Parathyroid adenoma (tissue), 2 donors: ENCODE measurements at regions not wholly inside any gene's neighbourhood (a gene's known extent, or its start where the extent isn't known, plus 50 kb on each side); places are given as distances from the start of the nearest gene placed in this dataset.
A peak's percentile ranks its signal among the peaks of the same experiment; 100 is the strongest.
"Not testable (repeated sequence)": the region's sequence is repeated elsewhere in the genome, so short reads cannot be mapped to it uniquely, and the experiment has no call there.

Source experiments
- H2AFZ ChIP-seq: fragments of 300-600 bp; sonication (generic); one replicate; pipeline ENCODE4 v1.7.0; 2017; ENCODE audit warnings: antibody characterized with exemption, mild to moderate bottlenecking
- H3K27ac ChIP-seq: fragments of 300-600 bp; sonication (generic); one replicate; pipeline ENCODE4 v1.7.0; 2017
- H3K27me3 ChIP-seq: fragments of 300-600 bp; sonication (generic); one replicate; pipeline ENCODE4 v1.7.0; 2017; ENCODE audit warnings: low read length; ENCODE audit not compliant: control insufficient read depth, insufficient read depth
- H3K36me3 ChIP-seq: fragments of 300-600 bp; sonication (generic); one replicate; pipeline ENCODE4 v1.7.0; 2017; ENCODE audit warnings: low read length; ENCODE audit not compliant: control insufficient read depth, insufficient read depth
- H3K4me1 ChIP-seq: fragments of 300-600 bp; sonication (generic); one replicate; pipeline ENCODE4 v1.7.0; 2017; ENCODE audit warnings: control low read depth
- H3K4me2 ChIP-seq: fragments of 300-600 bp; sonication (generic); one replicate; pipeline ENCODE4 v1.7.0; 2017; ENCODE audit warnings: low read length
- H3K4me3 ChIP-seq: fragments of 300-600 bp; sonication (generic); one replicate; pipeline ENCODE4 v1.7.0; 2017; ENCODE audit warnings: low read depth, low read length
- H3K79me2 ChIP-seq: fragments of 300-600 bp; sonication (generic); one replicate; pipeline ENCODE4 v1.7.0; 2017; ENCODE audit warnings: control low read depth
- H3K9ac ChIP-seq: fragments of 300-600 bp; sonication (generic); one replicate; pipeline ENCODE4 v1.7.0; 2017; ENCODE audit warnings: mild to moderate bottlenecking
- H3K9me3 ChIP-seq: fragments of 300-600 bp; sonication (generic); one replicate; pipeline ENCODE4 v1.7.0; 2017; ENCODE audit warnings: low read length; ENCODE audit not compliant: control insufficient read depth
- CTCF ChIP-seq: fragments of 300-600 bp; sonication (generic); IDR thresholded peaks from one replicate; pipeline ENCODE4 v1.7.0; 2017; ENCODE audit warnings: antibody characterized with exemption, mild to moderate bottlenecking
- donor health status: primary hyperparathyroidism.

GRCh38 chr10:23512355-23513058, 73.6 kb downstream of the OTUD1 start:
- Histone ChIP-seq H3K4me2 (no peak overlapping the region), H2AFZ (no peak overlapping the region), H3K27ac (no peak overlapping the region), H3K9ac (no peak overlapping the region), H3K79me2 (no peaks in the 10 kb centered on the region), H3K9me3 (no peaks in the 10 kb centered on the region), H3K27me3 (no peaks in the 10 kb centered on the region), H3K4me1 (no peaks in the 10 kb centered on the region), H3K4me3 (no peak overlapping the region), H3K36me3 (no peaks in the 10 kb centered on the region)
- no peak for TF ChIP-seq CTCF

- H3K9me3 ChIP-seq, H3K4me2 ChIP-seq, H3K36me3 ChIP-seq, H3K4me3 ChIP-seq, H3K9ac ChIP-seq, H3K27ac ChIP-seq, H3K79me2 ChIP-seq, H3K27me3 ChIP-seq, H2AFZ ChIP-seq, H3K4me1 ChIP-seq: not testable (repeated sequence)
Observed at GRCh38 chr10:23513621-23514020, 74.7 kb downstream of the OTUD1 start.

- Histone ChIP-seq H3K27ac (no peak overlapping the region), H3K4me1 (no peaks in the 10 kb centered on the region), H3K9ac (no peak overlapping the region), H3K36me3 (no peaks in the 10 kb centered on the region), H3K27me3 (no peaks in the 10 kb centered on the region), H3K79me2 (no peaks in the 10 kb centered on the region), H2AFZ (no peak overlapping the region), H3K9me3 (no peaks in the 10 kb centered on the region), H3K4me2 (no peak overlapping the region), H3K4me3 (no peak overlapping the region)
- TF ChIP-seq CTCF = no peak
Observed at GRCh38 chr10:23514321-23514720, 75.4 kb downstream of the OTUD1 start.

GRCh38 chr10:23516530-23516929, 77.7 kb downstream of the OTUD1 start:
- H3K4me1 ChIP-seq = no peaks in the 10 kb centered on the region
- peak; percentile 30 for TF ChIP-seq CTCF
- no peaks in the 10 kb centered on the region for H3K79me2 ChIP-seq
- no peak overlapping the region for H3K4me2 ChIP-seq
- no peak overlapping the region for H2AFZ ChIP-seq
- no peaks in the 10 kb centered on the region for H3K27me3 ChIP-seq
- H3K9ac ChIP-seq = no peak overlapping the region
- H3K9me3 ChIP-seq = no peaks in the 10 kb centered on the region
- H3K36me3 ChIP-seq = no peaks in the 10 kb centered on the region
- no peak overlapping the region for H3K4me3 ChIP-seq
- no peak overlapping the region for H3K27ac ChIP-seq

GRCh38 chr10:23517155-23517554, 78.3 kb downstream of the OTUD1 start:
- Histone ChIP-seq H3K4me1 (no peaks in the 10 kb centered on the region), H3K36me3 (no peaks in the 10 kb centered on the region), H3K9me3 (no peaks in the 10 kb centered on the region), H3K9ac (no peak overlapping the region), H3K79me2 (no peaks in the 10 kb centered on the region), H3K27ac (no peak overlapping the region), H3K4me3 (no peak overlapping the region), H3K27me3 (no peaks in the 10 kb centered on the region), H3K4me2 (no peak overlapping the region), H2AFZ (no peak overlapping the region)
- no peak for TF ChIP-seq CTCF
